Panc1 (cell line): ENCODE measurements at regions not wholly inside any gene's neighbourhood (a gene's known extent, or its start where the extent isn't known, plus 50 kb on each side); places are given as distances from the start of the nearest gene placed in this dataset.

Source experiments
- POLR2AphosphoS5 ChIP-seq: IDR thresholded peaks from 2 replicates; pipeline ENCODE4 v1.6.1; 2012; ENCODE audit warnings: mild to moderate bottlenecking, low read depth, low read length, moderate library complexity
- TCF7L2 ChIP-seq: IDR thresholded peaks from 2 replicates; pipeline ENCODE4 v1.6.1; 2011; ENCODE audit warnings: mild to moderate bottlenecking, low read depth, low read length, inconsistent platforms
- TF ChIP-seq, protein P1 (sequence below): fragments of 450-650 bp; IDR thresholded peaks from 2 replicates; pipeline ENCODE4 v1.5.1; 2017; ENCODE audit warnings: mild to moderate bottlenecking

- TF ChIP-seq, protein P1, sequence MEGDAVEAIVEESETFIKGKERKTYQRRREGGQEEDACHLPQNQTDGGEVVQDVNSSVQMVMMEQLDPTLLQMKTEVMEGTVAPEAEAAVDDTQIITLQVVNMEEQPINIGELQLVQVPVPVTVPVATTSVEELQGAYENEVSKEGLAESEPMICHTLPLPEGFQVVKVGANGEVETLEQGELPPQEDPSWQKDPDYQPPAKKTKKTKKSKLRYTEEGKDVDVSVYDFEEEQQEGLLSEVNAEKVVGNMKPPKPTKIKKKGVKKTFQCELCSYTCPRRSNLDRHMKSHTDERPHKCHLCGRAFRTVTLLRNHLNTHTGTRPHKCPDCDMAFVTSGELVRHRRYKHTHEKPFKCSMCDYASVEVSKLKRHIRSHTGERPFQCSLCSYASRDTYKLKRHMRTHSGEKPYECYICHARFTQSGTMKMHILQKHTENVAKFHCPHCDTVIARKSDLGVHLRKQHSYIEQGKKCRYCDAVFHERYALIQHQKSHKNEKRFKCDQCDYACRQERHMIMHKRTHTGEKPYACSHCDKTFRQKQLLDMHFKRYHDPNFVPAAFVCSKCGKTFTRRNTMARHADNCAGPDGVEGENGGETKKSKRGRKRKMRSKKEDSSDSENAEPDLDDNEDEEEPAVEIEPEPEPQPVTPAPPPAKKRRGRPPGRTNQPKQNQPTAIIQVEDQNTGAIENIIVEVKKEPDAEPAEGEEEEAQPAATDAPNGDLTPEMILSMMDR: no peak
- TF ChIP-seq POLR2AphosphoS5 (no peak), TCF7L2 (no peak)
Observed at GRCh38 chr3:145015253-145015652, 1043.6 kb downstream of the DIPK2A start.
